ENCODE measurements at regions not wholly inside any gene's neighbourhood (a gene's known extent, or its start where the extent isn't known, plus 50 kb on each side); places are given as distances from the start of the nearest gene placed in this dataset.

- TF ChIP-seq POLR2AphosphoS5 (IDR thresholded peaks at IDR 0.05; ENCODE audit: low read depth, low read length) (no peak), TAF1 (IDR thresholded peaks at IDR 0.05; ENCODE audit: borderline replicate concordance, low read depth, low read length) (no peak)
These were observed 62.5 kb upstream of the TMEM170B start for GRCh38 chr6:11475016-11475415.
